ENCODE measurements at regions not wholly inside any gene's neighbourhood (a gene's known extent, or its start where the extent isn't known, plus 50 kb on each side); places are given as distances from the start of the nearest gene placed in this dataset.

DNA sequence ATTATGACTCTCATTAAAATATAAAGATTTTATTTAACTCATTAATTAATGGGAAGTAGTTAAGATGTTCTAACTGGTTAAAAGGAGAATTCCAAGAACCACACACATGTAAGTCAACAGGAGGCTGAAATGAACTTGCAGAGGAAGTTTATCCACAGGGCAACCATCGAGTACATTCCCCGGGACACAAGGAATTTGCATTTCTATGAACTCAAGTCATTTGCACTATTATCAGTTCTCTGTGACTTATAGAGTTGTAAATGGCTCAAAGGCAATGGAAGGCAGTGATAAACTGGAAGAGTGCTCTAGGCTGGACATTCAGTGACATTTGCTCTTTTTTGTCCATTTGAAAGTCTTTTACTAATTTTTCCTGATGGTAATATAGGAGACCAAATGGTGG lies 97.4 kb downstream of the SNX5 start:
- no peak overlapping the region for H3K4me3 ChIP-seq
- TF ChIP-seq, protein P1, sequence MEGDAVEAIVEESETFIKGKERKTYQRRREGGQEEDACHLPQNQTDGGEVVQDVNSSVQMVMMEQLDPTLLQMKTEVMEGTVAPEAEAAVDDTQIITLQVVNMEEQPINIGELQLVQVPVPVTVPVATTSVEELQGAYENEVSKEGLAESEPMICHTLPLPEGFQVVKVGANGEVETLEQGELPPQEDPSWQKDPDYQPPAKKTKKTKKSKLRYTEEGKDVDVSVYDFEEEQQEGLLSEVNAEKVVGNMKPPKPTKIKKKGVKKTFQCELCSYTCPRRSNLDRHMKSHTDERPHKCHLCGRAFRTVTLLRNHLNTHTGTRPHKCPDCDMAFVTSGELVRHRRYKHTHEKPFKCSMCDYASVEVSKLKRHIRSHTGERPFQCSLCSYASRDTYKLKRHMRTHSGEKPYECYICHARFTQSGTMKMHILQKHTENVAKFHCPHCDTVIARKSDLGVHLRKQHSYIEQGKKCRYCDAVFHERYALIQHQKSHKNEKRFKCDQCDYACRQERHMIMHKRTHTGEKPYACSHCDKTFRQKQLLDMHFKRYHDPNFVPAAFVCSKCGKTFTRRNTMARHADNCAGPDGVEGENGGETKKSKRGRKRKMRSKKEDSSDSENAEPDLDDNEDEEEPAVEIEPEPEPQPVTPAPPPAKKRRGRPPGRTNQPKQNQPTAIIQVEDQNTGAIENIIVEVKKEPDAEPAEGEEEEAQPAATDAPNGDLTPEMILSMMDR (IDR thresholded peaks at IDR 0.05), result no peak
- no peak for DNase-seq (ENCODE audit: low spot score in 2 of 2)
- H3K27ac ChIP-seq, result no peak overlapping the region
- peaks cover 12 to 25% of the 10 kb centered on the region in 2 donors for H3K4me1 ChIP-seq
- no peaks in the 10 kb centered on the region for H3K27me3 ChIP-seq
- intact Hi-C loops (cut with DNase I), result loop anchor here (5.0 kb wide), 1 partner anchor 34 kb away; no protein-coding TSS in a partner anchor
- no peaks in the 10 kb centered on the region for H3K9me3 ChIP-seq
- H3K36me3 ChIP-seq, result no peaks in the 10 kb centered on the region

DNA sequence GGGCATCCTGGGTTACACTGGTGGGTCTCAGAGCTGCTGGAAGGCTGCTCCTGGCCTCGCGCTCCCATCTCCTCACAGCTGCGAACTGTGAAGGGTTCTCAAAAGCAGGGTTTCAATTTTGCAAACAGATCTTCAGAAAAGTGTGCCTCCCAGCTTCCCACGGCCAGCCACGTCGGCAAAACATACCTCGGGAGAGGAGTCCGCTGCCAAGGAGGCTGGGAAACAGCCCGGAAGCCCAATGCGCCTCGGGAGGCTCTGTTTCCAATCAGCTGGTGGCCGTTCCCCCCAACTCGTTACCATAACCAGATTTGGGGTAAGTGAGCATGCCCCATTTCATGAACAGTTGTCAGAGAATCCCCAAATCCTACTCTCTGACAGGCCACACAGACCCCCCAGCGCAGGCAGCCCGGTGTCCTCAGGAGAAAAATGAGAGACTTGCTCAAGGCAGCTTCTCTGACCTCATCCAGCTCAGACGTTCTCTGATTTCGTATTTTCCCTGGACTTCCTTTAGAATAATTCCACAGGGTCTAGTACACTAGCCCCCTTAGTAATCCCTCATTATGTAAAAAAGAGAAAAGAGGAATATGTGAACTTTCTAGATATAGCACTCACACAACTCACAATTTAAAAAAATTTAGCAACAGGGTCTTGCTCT lies 98.4 kb downstream of the SNX5 start:
- no peaks in the 10 kb centered on the region for H3K36me3 ChIP-seq
- intact Hi-C loops (cut with DNase I), result loop anchor here (5.0 kb wide), 1 partner anchor 33 kb away; no protein-coding TSS in a partner anchor
- peaks cover 4 to 15% of the 10 kb centered on the region in 2 donors for H3K4me1 ChIP-seq
- H3K27me3 ChIP-seq, result no peaks in the 10 kb centered on the region
- no peaks in the 10 kb centered on the region for H3K9me3 ChIP-seq
- peak overlapping the region in 1 of 2 donors; percentile 30 for H3K4me3 ChIP-seq
- no peak for DNase-seq (ENCODE audit: low spot score in 2 of 2)
- H3K27ac ChIP-seq, result peak overlapping the region in 1 of 2 donors; percentile 10
- TF ChIP-seq, protein P1 (IDR thresholded peaks at IDR 0.05), result no peak

DNA sequence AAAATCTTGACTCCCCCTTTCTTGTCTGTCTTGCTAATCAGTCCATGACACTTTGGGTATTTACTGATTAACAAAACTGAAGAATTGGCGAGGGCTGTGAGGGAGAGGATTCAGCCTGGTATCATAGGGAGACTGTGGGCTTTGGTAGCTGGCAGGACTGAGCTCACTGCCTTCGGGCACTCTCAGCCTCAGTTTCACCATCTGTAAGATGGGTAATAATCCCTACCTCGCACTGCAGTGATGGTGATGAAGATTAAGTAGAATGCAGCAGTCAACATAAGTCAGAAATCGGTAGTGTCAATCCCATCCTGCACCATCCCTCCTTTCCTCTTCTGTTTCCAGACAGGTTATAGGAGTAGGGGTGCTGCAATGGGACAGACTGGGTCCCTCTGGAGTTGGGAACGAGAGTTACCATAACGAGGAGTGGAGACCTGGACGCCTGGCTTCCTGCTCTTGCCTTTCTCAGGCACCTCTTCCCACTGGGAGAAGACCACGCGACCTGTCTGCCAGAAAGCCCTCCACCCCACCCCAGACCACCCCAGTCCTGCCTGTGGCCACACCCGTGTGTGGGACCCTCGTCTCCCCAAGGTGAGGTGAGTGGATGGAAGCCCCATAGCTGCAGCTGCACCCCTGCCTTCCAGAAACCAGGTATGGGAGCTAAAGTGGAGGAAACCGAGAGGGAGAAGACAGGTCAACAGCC lies 99.1 kb downstream of the SNX5 start:
- DNase-seq (ENCODE audit: low spot score in 2 of 2), result peak in 1 of 2 donors; percentile 60
- H3K4me1 ChIP-seq, result peaks cover 0 to 8% of the 10 kb centered on the region in 2 donors
- H3K4me3 ChIP-seq, result no peak overlapping the region
- H3K9me3 ChIP-seq, result no peaks in the 10 kb centered on the region
- H3K27ac ChIP-seq, result no peak overlapping the region
- TF ChIP-seq, protein P1 (IDR thresholded peaks at IDR 0.05), result no peak
- no peaks in the 10 kb centered on the region for H3K27me3 ChIP-seq
- intact Hi-C loops (cut with DNase I), result no loop called here
- H3K36me3 ChIP-seq, result no peaks in the 10 kb centered on the region

DNA sequence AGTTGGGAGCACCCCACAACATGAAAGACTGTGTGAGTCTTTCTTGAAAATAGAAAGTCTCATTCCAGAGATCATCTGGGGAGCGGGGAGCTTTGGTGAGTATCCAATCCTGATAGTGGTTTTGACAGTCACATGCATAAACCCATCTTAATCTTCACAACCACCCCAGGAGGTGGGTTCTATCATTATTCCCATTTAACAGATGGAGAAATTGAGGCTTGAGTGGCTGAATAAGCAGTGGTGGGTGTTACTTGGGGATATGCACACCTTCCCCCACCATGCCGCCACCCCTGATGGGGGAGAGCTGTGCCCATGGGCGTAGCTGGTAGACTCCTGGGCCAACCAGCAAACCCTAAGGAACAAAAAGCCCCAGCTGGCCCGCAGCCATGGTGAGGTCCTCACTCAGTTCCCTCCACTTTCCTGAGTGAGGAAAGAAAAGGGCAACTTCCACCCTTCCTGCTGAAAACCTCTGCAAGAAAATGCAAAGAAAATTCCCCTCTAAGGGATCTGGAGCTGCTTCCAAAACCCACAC lies 99.8 kb downstream of the SNX5 start:
- intact Hi-C loops (cut with DNase I), result no loop called here
- DNase-seq (ENCODE audit: low spot score in 2 of 2), result no peak
- Histone ChIP-seq H3K27me3 (no peaks in the 10 kb centered on the region), H3K4me1 (peaks cover 0 to 4% of the 10 kb centered on the region in 2 donors), H3K36me3 (no peaks in the 10 kb centered on the region), H3K9me3 (no peaks in the 10 kb centered on the region), H3K27ac (no peak overlapping the region), H3K4me3 (no peak overlapping the region)
- TF ChIP-seq, protein P1 (IDR thresholded peaks at IDR 0.05), result no peak

DNA sequence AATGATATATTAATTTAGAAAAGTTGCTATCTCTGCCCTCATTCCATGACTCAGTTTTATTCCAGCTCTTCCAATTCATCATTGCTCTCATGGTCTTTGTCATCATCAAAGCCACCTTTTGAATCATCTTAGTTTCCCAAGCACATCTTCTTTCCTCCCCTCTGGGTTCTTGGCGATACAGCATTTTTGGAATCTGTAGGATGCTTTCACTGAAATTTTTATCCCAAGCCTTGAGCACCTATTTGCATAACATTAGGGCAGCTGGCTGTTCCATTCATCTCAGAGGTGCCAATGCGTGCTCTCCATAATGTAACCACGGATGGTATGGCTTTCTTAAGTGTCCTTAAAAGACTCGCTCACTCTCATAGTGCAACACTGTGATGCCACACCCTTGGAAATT lies 100.4 kb downstream of the SNX5 start:
- Histone ChIP-seq H3K27ac (no peak overlapping the region), H3K27me3 (no peaks in the 10 kb centered on the region), H3K9me3 (no peaks in the 10 kb centered on the region), H3K4me1 (peaks cover 0 to 3% of the 10 kb centered on the region in 2 donors), H3K36me3 (no peaks in the 10 kb centered on the region), H3K4me3 (no peak overlapping the region)
- TF ChIP-seq, protein P1 (IDR thresholded peaks at IDR 0.05), result no peak
- no peak for DNase-seq (ENCODE audit: low spot score in 2 of 2)
- intact Hi-C loops (cut with DNase I), result no loop called here

Measured in ascending aorta (tissue), 2 donors.